ENCODE measurements at regions not wholly inside any gene's neighbourhood (a gene's known extent, or its start where the extent isn't known, plus 50 kb on each side); places are given as distances from the start of the nearest gene placed in this dataset.

- TF ChIP-seq POLR2A (IDR thresholded peaks at IDR 0.05) (no peak), CTCF (IDR thresholded peaks at IDR 0.05) (no peak)
These were observed 377.0 kb downstream of the TLE1 start for GRCh38 chr9:81312346-81312745.

Data from body of pancreas (tissue), 4 donors.